ENCODE measurements at regions not wholly inside any gene's neighbourhood (a gene's known extent, or its start where the extent isn't known, plus 50 kb on each side); places are given as distances from the start of the nearest gene placed in this dataset.

DNA sequence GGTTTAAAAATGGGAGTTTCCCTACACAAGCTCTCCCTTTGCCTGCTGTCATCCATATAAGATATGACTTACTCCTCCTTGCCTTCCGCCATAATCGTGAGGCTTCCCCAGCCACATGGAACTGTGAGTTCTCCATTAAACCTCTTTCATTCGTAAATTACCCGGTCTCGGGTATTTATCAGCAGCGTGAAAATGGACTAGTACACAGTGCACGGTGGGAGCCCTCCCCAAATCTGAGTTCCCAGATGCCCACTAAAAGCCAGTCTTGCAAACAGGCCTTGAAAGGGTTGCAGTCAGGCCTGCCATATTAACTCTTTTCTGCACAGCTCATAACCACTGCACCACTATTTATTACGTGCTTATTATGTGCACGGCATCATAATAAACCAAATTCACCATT lies 400.9 kb downstream of the PRDM2 start:
- DNase-seq (ENCODE audit: low read depth in 2 of 2), result no peak

DNA sequence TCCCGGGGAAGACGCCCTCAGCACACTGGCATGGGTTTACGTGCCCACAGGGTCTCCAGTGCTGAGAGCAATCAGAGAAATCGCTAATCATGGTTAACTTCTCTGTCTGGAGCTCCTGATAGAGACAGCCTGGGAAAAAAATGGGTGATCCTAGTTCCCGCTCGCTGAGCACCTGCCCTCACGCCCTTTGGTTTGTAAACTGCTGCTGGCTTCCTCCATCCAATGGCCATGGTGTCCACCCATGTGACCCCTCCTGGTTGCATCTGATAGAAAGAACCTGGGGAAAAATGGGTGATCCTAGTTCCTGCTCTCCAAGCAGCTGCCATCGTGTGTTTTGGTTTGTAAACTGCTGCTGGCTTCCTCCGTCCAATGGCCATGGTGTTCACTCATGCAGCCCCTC lies 402.2 kb downstream of the PRDM2 start:
- no peak for DNase-seq (ENCODE audit: low read depth in 2 of 2)

DNA sequence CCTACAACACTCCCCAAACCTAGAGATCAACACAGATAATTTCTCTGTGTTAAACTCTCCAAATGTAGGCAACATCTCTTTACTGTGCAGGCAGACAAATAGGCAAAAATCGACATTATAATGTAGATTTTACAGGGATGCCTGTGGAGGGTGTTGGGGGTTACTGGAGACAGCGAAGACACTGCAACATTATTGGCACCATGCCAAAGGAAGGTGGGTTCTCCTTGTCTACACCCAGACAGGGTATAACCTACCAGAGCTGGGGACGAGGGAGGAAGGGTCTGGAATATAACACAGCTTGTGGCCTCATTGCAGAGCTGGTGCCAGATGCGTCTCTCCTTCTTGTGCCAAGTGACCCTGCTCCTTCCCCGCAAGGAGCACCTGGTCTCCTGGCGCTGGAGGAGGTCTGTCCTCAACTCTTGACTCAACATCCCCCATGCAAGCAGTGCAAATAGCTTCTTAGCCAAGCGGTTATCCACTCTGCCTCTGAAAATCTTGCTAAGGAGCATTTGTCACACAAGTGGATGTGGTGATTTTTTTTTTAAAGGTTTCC lies 404.0 kb downstream of the PRDM2 start:
- no peak for DNase-seq (ENCODE audit: low read depth in 2 of 2)

DNA sequence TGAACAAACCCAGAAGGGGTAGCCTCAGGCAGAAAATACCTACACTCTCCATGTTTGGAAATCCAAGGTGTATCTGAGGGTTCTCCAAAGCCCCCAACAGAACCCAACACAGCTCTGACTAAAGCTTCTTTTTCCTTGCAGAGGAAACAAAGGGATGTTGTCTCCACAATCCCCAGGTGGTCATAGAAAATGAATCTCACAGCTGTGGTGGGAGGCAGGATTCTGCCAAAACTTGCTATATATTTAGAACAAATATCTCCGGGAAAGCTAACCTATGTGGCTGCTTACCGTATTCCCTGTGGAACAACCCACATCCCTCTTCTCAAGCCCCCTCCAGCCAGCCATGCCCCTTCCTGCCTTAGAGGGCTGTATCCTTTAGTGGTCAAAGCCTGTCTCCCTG lies 406.1 kb downstream of the PRDM2 start:
- no peak for DNase-seq (ENCODE audit: low read depth in 2 of 2)

DNA sequence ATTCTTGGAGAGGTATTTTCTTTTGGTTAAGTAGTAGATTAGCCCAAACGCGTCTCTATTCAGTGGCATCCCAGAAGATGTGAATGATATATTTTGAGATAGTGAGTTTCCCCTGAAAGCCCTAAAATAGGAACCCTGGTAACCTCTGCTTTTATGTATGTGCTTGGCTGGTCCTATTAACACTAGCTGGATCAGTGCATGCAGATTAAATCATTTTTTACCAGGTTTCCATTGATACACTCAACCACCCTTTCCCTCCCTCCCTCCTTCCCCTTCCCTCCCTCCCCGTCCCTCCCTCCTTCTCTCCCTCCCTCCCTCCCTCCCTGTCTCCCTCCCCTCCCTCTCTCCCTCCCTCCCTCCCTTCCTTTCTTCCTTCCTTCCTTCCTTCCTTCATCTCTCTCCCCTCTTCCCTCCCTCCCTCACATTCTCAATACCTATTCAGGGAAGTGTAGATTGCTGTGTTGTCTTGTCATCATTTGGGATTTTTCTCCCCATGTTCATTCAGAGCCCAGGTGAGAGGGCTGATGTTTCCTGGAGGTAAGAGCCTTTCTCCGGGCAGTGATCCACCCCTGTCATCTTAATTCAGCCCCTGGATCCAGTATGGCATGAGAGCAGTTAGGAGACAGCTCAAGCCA lies 406.8 kb downstream of the PRDM2 start:
- DNase-seq (ENCODE audit: low read depth in 2 of 2), result no peak

DNA sequence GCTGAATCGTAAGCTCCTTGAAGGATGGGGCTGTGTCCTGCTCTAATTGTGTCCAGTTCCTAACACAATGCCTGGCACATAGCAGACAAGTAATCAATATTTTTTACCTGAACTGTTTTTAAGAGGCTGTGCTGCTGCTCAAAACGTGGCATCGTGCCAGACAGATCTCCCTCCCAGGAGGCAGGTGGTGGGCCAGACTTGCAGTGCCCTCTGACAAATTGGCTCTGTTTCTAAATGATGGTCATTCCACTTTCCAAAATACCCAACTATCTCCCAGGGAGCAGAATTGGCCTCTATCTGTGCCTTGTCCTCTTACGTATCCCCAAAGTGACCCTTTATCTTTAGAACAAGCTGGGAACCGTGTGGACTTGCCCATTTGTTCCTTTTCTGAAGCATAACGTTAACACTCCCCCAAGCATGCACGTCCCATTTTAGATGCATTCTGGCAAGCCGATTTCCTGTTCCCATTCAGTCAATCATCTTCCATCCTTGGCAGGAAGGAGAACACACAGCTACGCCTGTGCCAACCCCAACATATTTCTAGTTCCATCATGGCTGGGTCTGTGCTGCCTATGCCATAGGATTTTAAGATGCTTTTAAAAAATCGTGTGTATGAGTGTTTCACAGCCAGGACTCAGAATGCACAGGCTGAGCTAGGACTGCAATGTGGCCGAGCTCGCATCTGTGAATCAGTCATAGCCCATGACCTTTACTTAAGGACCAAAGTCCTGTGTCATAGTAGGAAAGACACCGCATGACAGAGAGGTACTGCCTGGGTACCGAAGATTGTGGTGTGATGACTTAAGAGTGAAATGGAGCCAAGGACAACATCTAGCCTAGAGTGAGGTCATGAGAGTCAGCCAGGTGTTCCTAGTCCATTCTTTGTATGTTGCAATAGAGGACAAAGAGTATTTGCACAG lies 408.6 kb downstream of the PRDM2 start:
- no peak for DNase-seq (ENCODE audit: low read depth in 2 of 2)

DNA sequence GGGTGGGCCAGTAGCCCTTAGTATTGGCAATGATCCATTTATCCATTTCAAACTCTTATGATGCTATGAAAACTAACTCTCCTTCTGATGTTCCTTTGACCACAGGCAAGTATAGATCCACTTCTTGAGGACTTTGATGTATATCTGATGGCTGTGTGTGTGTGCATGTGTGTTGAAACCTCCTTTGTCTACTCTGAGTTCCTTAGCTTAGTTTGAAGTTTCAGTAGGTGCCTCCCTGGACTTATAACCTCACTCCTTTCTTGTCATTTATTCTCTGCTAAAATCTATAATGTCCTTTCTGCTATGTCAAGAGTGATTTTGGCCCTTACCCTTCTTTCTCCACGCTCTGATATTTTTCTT lies 409.3 kb downstream of the PRDM2 start:
- no peak for DNase-seq (ENCODE audit: low read depth in 2 of 2)

DNA sequence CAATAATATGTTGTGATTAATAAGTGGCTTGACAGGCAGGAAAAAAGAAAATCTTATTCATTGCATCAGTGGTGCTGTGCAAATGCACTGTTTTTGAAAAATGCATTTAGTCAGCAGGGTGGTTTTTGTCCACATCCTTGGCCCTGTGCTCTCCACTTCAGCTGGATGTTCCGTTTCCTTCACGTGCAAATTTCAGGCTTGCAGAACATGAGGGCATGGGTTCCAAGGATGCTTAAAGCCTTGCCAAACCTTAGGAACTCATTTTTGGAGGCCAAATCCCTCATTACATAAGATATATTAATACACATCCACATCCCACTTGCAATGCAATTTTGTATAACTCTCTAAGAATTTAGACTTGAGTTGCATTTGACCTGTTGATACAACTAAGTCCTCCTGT lies 410.1 kb downstream of the PRDM2 start:
- DNase-seq (ENCODE audit: low read depth in 2 of 2), result no peak

DNA sequence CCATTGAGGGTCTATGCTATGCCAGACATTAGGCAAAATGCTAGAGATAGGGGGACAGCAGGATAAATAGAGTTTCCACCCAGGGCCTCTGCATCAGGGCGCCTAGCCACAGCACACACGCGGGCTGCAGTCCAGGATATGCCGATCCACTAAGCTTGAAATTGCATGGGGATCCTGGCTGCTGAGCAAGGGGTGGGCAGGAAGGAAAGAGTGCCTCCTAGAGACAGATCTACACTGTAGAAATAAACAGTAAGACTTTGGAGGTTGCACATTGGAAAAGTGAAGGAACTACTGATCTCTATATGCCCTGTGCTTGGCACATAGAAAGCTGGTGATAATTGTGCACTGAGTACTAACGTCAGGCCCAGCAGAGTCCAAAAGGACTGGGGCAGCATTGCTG lies 411.1 kb downstream of the PRDM2 start:
- DNase-seq (ENCODE audit: low read depth in 2 of 2), result no peak

DNA sequence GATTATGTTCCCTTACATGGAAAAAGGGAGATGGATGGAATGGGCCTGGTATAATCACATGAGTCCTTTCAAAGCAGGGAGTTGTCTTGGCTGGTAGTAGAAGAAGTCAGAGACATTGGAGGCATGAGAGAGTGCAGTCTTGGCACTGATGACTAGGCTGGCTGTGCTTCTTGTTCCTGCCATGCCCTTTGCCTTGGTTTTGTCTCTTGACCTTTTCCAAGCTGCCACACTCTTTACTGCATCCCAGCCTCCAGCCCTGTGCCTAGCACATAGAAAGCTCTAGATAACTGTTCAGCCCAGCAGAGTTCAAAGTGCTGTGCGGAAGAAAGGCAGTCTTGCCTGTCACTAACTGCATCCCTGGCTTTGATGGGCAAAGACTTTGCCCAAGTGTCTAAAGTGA lies 412.6 kb downstream of the PRDM2 start:
- no peak for DNase-seq (ENCODE audit: low read depth in 2 of 2)

DNA sequence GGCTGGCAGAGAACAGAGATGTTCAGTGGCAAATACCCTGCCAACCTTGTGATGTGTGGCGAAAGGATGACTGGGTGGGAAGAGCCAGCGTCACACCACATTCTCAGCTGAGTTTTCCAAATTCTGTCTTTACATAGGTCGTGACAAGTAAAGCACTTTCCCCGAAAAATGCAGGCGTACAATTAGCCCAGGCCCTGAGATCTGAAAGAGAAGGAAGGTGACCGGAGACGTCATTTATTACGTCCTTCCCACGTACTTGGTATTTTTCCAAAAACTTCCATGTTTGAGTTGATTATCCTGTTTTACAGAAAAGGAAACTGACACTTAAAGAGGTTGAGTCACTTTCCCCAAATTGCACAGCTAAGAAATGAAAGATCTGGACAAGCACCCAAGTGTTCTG lies 413.3 kb downstream of the PRDM2 start:
- no peak for DNase-seq (ENCODE audit: low read depth in 2 of 2)

DNA sequence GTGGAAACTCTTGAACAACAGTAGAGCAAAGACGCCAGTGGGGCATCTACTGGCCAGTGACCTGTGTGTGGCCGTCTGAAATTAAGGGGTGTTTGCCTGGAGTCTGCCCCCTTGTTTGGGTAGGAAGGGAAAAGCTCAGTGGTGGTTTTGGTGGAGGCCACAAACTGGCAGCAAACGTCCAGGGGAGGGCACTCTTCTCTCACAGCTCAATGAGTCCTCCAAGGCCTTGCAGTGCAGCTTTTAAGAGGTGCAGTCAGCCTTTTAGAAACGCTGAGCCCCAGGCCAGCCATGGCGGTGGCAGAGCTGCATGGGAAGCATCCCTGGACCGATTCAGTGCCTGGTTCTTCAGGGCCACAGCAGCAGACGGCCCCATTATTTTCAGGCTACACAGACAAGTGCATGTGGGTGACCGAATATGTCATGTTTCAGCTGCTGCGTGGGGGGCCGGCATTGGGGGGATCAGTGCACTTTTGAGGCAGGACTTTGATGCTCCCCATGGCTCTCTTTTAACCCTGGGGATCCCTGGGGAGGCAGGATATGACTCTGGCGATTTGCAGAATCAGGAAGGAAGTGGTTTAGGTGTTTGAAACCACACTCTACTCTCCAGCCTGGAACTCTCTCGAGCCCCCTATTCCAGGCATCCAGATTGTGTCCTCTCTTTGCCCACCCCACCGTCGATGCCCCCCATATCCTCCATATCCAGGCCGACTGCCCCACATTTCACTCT lies 414.0 kb downstream of the PRDM2 start:
- DNase-seq (ENCODE audit: low read depth in 2 of 2), result no peak

DNA sequence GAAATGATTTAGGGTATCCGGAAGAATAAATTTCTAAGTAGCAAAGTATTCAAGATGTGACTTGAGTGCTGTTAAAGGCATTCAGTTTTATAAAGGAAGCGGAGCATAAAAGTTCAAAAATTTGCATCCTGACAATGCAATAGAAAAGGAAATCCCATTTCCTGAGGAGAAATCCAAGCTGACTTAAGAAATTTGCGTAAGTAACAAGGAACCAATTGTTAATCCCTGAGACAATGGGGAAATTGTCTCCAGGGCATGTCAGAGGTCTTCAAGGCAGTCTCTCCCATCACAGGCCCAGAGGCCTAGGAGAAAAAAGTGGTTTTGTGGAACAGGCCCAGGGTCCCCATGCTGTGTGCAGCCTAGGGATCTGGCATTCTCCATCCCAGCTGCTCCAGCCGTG lies 416.0 kb downstream of the PRDM2 start:
- DNase-seq (ENCODE audit: low read depth in 2 of 2), result no peak

DNA sequence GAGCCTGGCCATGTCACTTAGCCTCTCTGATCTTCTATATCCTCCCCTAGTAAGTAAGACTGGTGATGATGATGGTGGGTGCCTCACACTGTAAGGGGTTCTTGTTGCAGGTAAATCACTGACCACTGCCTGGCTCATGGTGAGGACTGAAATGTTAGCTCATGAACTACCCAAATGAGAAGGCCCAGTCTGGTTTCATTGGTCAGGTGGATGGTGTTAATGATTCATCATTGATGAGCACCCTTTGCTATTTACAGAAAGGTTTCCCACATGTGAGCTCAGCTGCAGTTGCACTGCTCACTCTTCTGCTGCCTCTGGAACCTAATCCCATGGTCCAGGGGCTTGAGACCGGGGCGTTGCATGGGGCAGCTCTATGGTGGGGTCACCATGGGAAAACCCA lies 417.7 kb downstream of the PRDM2 start:
- DNase-seq (ENCODE audit: low read depth in 2 of 2), result no peak

DNA sequence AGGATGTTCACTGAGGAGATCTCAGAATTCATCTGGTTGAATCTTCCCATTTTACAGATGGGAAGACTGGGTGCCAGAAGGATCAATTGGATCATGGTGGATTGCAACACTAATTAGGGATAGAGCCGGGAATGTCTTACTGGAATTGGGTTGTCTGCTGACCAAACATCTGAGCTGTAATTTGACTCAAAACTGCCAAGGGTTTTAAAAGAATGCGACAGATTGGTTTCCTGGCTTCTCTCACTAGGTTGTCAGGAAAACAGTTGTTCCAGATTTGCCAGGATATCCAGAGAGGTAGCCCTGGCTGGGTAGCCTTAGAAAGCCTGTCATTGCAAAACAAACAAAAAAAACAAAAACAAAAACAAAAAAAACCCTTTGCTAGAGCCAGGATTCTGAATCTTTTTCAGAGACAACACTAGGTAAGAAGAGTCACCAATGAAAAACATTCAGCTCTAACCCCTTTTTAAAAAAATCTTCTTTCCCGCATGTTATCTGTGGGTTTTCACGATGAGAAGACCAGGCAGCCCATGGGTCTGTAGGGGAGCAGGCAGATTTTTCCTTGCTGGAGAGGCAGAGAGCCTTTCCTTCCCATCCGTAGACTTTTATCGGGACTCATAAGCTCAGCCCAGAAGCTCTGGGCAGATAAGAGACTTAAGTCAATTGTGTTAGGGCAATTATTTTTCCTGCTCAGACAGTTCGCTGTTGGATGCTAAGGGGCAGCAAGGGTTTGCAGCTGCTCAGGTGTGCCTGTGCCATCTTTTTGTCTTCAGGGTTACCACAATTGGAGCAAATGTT lies 418.9 kb downstream of the PRDM2 start:
- DNase-seq (ENCODE audit: low read depth in 2 of 2), result no peak

DNA sequence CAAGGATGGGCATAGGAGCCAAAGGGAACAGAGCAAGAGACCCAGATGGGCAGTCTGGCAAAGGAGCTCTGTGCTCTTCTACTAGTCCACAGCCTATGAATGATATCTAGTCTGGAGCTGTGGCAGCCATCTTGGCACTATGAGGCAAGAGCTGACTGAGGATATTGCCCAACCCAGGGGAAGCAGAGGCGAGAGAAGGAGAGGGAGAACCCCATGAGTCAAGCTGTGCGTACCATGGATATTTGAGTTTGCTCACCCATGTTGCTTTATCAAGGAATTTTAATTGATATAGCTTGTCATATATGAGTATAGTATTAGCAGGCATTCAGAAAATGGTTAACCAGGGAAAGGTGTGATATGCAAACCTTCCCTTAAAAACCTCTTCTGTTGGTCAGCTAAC lies 420.9 kb downstream of the PRDM2 start:
- no peak for DNase-seq (ENCODE audit: low read depth in 2 of 2)

DNA sequence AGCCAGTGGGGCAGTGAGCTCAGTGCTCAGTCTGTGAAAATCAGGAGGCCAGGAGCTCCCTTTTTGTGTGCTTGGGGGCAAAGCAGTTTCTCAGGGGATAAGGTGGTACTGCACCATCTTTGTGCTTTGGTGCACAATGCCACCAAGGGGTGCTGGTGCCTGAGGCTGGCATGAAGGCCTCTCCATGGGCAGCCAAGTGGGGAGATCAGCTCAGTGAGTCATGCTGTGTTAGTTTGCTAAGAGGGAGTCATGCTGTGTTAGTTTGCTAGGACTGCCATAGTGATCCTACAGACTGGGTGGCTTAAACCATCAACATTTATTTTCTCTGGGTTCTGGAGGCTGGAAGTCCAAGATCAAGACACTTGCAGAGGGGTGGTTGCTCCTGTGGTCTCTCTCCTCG lies 428.1 kb downstream of the PRDM2 start:
- no peak for DNase-seq (ENCODE audit: low read depth in 2 of 2)

DNA sequence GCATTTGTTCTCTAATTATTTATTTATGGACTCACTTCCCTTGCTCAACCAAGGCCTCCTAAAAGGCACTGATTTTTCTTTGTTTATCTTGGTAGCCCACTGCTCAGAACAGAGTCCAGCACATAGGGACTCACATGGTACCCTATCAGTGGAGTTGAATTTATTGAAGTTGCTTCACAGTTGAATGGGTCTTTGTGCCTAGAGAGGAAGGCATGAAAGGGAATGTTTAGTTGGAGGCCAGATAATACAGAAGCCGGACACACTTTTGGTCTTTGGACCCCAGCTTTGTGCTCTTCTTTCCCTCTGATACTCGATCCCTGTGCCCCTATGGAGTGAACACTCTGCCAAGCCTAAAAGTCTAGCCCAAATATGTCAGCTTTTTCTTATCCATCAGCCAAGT lies 429.0 kb downstream of the PRDM2 start:
- DNase-seq (ENCODE audit: low read depth in 2 of 2), result no peak

DNA sequence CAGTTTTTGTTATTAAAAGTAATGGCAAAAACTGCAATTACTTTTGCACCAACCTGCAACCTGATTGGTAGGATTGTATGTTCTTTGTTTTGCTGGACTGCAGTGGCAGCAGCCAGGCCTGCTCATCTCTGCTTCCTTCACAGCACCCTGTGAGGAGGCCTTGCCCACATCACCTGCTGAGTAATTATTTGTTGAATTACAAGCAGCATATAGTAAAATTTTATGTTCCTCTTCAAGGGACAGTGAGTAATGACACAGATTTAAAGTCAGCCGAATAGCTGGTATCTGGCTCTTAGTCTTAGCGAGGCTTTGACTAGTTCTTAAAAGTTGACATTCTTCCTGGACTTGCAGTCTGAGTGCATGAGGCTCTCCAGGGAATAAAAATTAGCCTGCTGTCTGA lies 435.1 kb downstream of the PRDM2 start:
- no peak for DNase-seq (ENCODE audit: low read depth in 2 of 2)

DNA sequence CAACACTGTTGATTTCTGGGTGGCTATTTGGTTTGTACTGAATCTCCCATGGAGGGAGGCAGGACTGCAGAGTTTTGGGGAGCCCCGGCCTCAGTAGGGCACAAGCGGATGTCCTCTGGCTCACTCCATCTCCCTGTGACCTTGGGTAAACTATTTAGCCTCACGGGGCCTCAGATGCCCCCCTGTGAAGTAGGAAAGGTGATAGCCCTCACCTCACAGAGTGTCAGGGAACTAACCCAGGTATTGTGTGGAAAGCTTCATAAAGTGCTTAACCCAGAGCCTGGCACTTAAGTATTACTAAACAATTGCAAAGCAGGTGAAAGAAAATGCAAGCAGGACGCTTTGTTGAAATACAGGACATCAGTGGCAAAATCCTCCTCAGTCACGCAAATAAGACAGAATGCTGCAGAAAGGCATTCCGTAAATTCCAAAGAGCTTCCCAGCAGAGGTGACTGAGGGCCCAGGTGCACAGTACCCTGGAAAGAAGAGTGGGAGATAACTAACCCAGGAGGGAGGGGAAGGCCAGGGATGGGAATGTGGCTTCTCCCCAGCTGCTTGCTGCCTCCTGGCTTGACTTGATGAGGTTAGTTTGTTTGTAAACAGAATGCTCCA lies 436.3 kb downstream of the PRDM2 start:
- no peak for DNase-seq (ENCODE audit: low read depth in 2 of 2)

DNA sequence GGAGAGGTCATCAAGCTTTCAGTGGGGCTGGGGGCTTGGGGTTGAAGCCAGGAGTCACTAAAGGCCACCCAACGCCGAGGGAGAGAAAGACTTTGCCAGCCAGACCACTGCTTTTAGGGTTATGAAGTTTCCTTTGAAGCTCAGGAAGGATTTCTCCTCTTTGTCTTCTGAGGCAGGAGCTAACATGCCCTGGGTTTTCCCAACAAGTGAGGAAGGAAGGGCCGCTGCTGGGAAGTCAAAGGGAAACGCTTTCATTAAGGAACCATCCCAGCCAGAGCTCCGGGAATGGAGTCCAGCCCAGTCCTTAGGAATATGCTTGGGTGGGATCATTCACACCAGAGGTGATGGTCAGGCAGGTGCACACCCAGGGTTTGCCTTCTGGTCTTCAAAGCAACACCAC lies 436.9 kb downstream of the PRDM2 start:
- DNase-seq (ENCODE audit: low read depth in 2 of 2), result no peak
